ENCODE measurements at regions not wholly inside any gene's neighbourhood (a gene's known extent, or its start where the extent isn't known, plus 50 kb on each side); places are given as distances from the start of the nearest gene placed in this dataset.

DNA sequence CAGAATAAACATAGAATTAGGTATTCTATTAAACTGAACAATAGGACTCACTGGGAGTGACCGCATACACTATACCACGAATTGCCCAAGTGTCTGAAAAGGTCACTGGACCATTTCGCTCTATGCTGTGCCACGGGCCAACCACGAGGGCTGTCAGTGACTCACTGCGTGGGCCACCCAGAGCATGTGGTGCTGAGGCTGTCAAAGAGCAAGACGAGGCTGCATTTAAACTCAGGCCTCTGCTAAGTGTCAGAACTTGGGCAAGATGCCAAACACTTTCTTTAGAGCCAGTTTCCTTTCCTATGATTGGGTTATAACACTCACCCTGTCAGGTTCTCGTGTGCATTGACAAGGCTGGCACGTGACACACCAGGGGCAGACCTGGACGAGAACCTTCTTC is 97.5 kb downstream of the SH3YL1 start:
- DNase-seq, result no peak
- no peaks in the 10 kb centered on the region; the same call in 1 of the 2 replicates for H3K27me3 ChIP-seq (ENCODE audit: insufficient read depth, low read depth)
- intact Hi-C loops (cut with micrococcal nuclease; ENCODE audit: unreplicated experiment), result no loop called here
- H3K79me2 ChIP-seq (ENCODE audit: low read depth), result no peaks in the 10 kb centered on the region
- H3K9me2 ChIP-seq (ENCODE audit: insufficient read depth), result 0 out of 2 replicates have a peak, but pooled peaks cover 5% of the 10 kb centered on the region
- ChIA-PET POLR2A (ENCODE audit: unreplicated experiment) (no interaction called here), CTCF (no interaction called here)
- BruUV-seq (replicated peaks), result no TSS peak
- no peak overlapping the region for H3K27ac ChIP-seq
- no peaks in the 10 kb centered on the region for H4K20me1 ChIP-seq (ENCODE audit: insufficient read depth)
- no peak overlapping the region for H2AFZ ChIP-seq
- H3K4me1 ChIP-seq (replicated peaks; ENCODE audit: insufficient read depth), result no peaks in the 10 kb centered on the region
- no peak overlapping the region for H3K4me2 ChIP-seq
- no peak overlapping the region for H3K4me3 ChIP-seq
- H3K36me3 ChIP-seq (ENCODE audit: low read depth), result no peaks in the 10 kb centered on the region
- no peaks in the 10 kb centered on the region for H3K9me3 ChIP-seq (ENCODE audit: insufficient read depth, low read depth)
- TF ChIP-seq, protein P1, sequence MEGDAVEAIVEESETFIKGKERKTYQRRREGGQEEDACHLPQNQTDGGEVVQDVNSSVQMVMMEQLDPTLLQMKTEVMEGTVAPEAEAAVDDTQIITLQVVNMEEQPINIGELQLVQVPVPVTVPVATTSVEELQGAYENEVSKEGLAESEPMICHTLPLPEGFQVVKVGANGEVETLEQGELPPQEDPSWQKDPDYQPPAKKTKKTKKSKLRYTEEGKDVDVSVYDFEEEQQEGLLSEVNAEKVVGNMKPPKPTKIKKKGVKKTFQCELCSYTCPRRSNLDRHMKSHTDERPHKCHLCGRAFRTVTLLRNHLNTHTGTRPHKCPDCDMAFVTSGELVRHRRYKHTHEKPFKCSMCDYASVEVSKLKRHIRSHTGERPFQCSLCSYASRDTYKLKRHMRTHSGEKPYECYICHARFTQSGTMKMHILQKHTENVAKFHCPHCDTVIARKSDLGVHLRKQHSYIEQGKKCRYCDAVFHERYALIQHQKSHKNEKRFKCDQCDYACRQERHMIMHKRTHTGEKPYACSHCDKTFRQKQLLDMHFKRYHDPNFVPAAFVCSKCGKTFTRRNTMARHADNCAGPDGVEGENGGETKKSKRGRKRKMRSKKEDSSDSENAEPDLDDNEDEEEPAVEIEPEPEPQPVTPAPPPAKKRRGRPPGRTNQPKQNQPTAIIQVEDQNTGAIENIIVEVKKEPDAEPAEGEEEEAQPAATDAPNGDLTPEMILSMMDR (conservative IDR thresholded peaks at IDR 0.05), result no peak
- no peak for TF ChIP-seq EZH2 (IDR thresholded peaks at IDR 0.05; ENCODE audit: low read depth)
- H3F3A ChIP-seq (ENCODE audit: insufficient read depth, low read depth), result no peaks in the 10 kb centered on the region

DNA sequence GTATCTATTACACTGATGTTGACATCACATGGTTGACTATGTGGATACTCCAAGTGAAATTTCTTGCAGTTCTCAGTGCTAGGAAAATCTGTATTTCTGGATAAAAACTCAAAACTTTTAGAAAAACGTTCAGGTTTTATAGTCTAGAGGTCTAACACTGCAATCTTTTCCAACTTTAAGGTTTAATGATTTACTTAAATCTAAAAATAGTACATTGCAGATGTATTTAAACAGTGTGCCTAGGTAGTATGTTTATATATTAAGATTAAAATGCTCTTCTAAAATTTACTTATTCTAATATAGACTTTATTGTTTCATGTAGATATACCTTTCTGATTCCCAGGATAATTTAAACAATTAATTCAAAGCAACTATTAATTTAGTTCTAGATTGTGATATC is 98.3 kb downstream of the SH3YL1 start:
- POLR2A ChIA-PET (ENCODE audit: unreplicated experiment), result no interaction called here
- H3K27me3 ChIP-seq (ENCODE audit: insufficient read depth, low read depth), result no peaks in the 10 kb centered on the region; the same call in 1 of the 2 replicates
- H2AFZ ChIP-seq, result no peak overlapping the region
- H3K9me2 ChIP-seq (ENCODE audit: insufficient read depth), result 0 out of 2 replicates have a peak, but pooled peaks cover 5% of the 10 kb centered on the region
- TF ChIP-seq, protein P1 (conservative IDR thresholded peaks at IDR 0.05), result no peak
- TF ChIP-seq EZH2 (IDR thresholded peaks at IDR 0.05; ENCODE audit: low read depth), result no peak
- no peak for DNase-seq
- no peaks in the 10 kb centered on the region for H3K4me1 ChIP-seq (replicated peaks; ENCODE audit: insufficient read depth)
- H3K9me3 ChIP-seq (ENCODE audit: insufficient read depth, low read depth), result no peaks in the 10 kb centered on the region
- no peak overlapping the region for H3K4me2 ChIP-seq
- no TSS peak for BruUV-seq (replicated peaks)
- H4K20me1 ChIP-seq (ENCODE audit: insufficient read depth), result no peaks in the 10 kb centered on the region
- no peaks in the 10 kb centered on the region for H3K79me2 ChIP-seq (ENCODE audit: low read depth)
- no peaks in the 10 kb centered on the region for H3F3A ChIP-seq (ENCODE audit: insufficient read depth, low read depth)
- H3K4me3 ChIP-seq, result no peak overlapping the region
- H3K36me3 ChIP-seq (ENCODE audit: low read depth), result no peaks in the 10 kb centered on the region
- CTCF ChIA-PET, result no interaction called here
- H3K27ac ChIP-seq, result no peak overlapping the region
- intact Hi-C loops (cut with micrococcal nuclease; ENCODE audit: unreplicated experiment), result no loop called here

DNA sequence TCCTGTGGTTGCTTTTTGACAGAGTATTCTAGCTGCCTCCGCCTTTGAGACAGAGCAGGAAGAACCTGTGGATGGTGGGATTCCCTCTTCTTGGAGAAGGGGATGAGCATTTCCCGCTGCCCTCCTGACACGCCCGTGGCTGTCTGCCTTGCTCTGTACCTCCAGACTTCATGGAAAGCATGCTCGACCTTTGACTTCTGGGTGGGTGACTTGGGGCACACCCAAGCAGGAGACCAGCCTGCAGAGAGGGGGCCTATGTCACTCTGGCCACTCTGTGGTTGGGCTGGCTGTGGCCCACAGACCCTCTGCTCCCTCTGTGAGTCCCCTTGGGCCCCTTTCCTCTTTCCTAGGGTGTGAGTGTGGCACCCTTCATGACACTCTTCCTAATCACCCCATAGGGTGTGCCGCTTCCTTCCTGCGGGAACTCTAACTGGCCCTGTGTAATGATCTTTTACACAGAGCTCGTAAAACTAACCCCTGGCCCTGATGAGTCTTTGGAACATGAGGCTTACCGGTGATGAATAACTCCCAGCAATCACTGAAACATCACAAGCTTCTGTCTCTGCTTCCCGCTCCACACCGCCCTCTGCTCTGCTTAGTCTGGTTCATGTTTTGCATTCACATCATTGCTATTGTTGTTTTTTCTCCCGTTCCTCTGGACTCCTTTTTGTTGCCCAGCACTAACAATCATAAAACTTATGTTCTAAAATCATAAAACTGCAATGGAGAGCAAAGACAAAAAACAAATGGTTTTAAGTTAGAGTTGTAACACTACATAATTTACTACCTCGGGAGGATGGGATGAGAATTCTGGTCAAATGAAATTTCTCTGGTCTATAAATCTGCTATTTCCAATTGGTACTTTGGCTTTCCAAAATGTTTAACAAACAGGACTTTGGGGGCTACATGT is 101.1 kb downstream of the SH3YL1 start:
- intact Hi-C loops (cut with micrococcal nuclease; ENCODE audit: unreplicated experiment), result no loop called here
- H3K9me2 ChIP-seq (ENCODE audit: insufficient read depth), result no peaks in the 10 kb centered on the region
- no peak overlapping the region for H3K4me3 ChIP-seq
- no peaks in the 10 kb centered on the region for H3K4me1 ChIP-seq (replicated peaks; ENCODE audit: insufficient read depth)
- H3K36me3 ChIP-seq (ENCODE audit: low read depth), result no peaks in the 10 kb centered on the region
- ChIA-PET POLR2A (ENCODE audit: unreplicated experiment) (no interaction called here), CTCF (no interaction called here)
- no peak overlapping the region for H2AFZ ChIP-seq
- no peak overlapping the region for H3K4me2 ChIP-seq
- H3K9me3 ChIP-seq (ENCODE audit: insufficient read depth, low read depth), result no peaks in the 10 kb centered on the region
- no peaks in the 10 kb centered on the region for H3F3A ChIP-seq (ENCODE audit: insufficient read depth, low read depth)
- no peak overlapping the region for H3K27ac ChIP-seq
- no peak for TF ChIP-seq EZH2 (IDR thresholded peaks at IDR 0.05; ENCODE audit: low read depth)
- TF ChIP-seq, protein P1 (conservative IDR thresholded peaks at IDR 0.05), result no peak
- H3K27me3 ChIP-seq (ENCODE audit: insufficient read depth, low read depth), result no peaks in the 10 kb centered on the region; the same call in 1 of the 2 replicates
- no peaks in the 10 kb centered on the region for H3K79me2 ChIP-seq (ENCODE audit: low read depth)
- BruUV-seq (replicated peaks), result no TSS peak
- no peaks in the 10 kb centered on the region for H4K20me1 ChIP-seq (ENCODE audit: insufficient read depth)
- DNase-seq, result peak in 1 of 2 experiments; percentile 42
